ENCODE measurements at regions not wholly inside any gene's neighbourhood (a gene's known extent, or its start where the extent isn't known, plus 50 kb on each side); places are given as distances from the start of the nearest gene placed in this dataset.

- 61% methylated on average over 2 of the region's 2 CpGs for WGBS
- no peaks in the 10 kb centered on the region for H3K36me3 ChIP-seq (ENCODE audit: control insufficient read depth in 4 of 4, insufficient read depth in 3 of 4, low read depth in 1 of 4, low read length in 3 of 4)
- no peak for DNase-seq (ENCODE audit: low spot score)
These were observed 458.3 kb downstream of the ETNK1 start for GRCh38 chr12:23083267-23083666.

GRCh38 chr12:23084236-23084995 is 459.4 kb downstream of the ETNK1 start:
- Histone ChIP-seq H3K27ac (ENCODE audit: low read depth in 1 of 2, low read length in 2 of 2) (no peak overlapping the region), H3K9me3 (ENCODE audit: control insufficient read depth in 4 of 4, low read length in 3 of 4) (no peaks in the 10 kb centered on the region), H3K4me1 (ENCODE audit: control insufficient read depth in 4 of 4, insufficient read depth in 4 of 4, low read length in 3 of 4) (no peaks in the 10 kb centered on the region), H3K4me3 (ENCODE audit: low read depth in 1 of 3, low read length in 3 of 3) (no peak overlapping the region), H3K36me3 (ENCODE audit: control insufficient read depth in 4 of 4, insufficient read depth in 3 of 4, low read depth in 1 of 4, low read length in 3 of 4) (no peaks in the 10 kb centered on the region), H3K9ac (ENCODE audit: low read depth in 1 of 2, low read length in 2 of 2) (no peak overlapping the region), H3K27me3 (ENCODE audit: control insufficient read depth in 4 of 4, insufficient read depth in 4 of 4, low read length in 3 of 4) (no peaks in the 10 kb centered on the region)
- TF ChIP-seq JUND (IDR thresholded peaks at IDR 0.05), result no peak
- no peak for DNase-seq (ENCODE audit: low spot score)
- WGBS, result 85% methylated on average over 5 of the region's 5 CpGs

More at GRCh38 chr12:23083267-23083666, 458.3 kb downstream of the ETNK1 start:
- TF ChIP-seq NR2F2 (IDR thresholded peaks at IDR 0.05) (no peak), RAD21 (IDR thresholded peaks at IDR 0.05) (no peak), ATF3 (IDR thresholded peaks at IDR 0.05) (no peak), SP1 (IDR thresholded peaks at IDR 0.05) (no peak), FOXA2 (IDR thresholded peaks at IDR 0.05) (no peak), HNF4G (IDR thresholded peaks at IDR 0.05) (no peak), YY1 (IDR thresholded peaks at IDR 0.05) (no peak), EGR1 (IDR thresholded peaks at IDR 0.05; ENCODE audit: low read depth in 2 of 2) (no peak), MAX (IDR thresholded peaks at IDR 0.05) (no peak), FOXA1 (IDR thresholded peaks at IDR 0.05) (no peak), HNF4A (conservative IDR thresholded peaks at IDR 0.05) (no peak)
- H3K9ac ChIP-seq (ENCODE audit: low read depth in 1 of 2, low read length in 2 of 2), result no peak overlapping the region
- H3K9me3 ChIP-seq (ENCODE audit: control insufficient read depth in 4 of 4, low read length in 3 of 4), result no peaks in the 10 kb centered on the region
- H3K27ac ChIP-seq (ENCODE audit: low read depth in 1 of 2, low read length in 2 of 2), result no peak overlapping the region
- H3K4me1 ChIP-seq (ENCODE audit: control insufficient read depth in 4 of 4, insufficient read depth in 4 of 4, low read length in 3 of 4), result no peaks in the 10 kb centered on the region
- H3K27me3 ChIP-seq (ENCODE audit: control insufficient read depth in 4 of 4, insufficient read depth in 4 of 4, low read length in 3 of 4), result no peaks in the 10 kb centered on the region
- H3K4me3 ChIP-seq (ENCODE audit: low read depth in 1 of 3, low read length in 3 of 3), result no peak overlapping the region

- H3K9ac ChIP-seq (ENCODE audit: low read depth in 1 of 2, low read length in 2 of 2), result no peak overlapping the region
- H3K4me3 ChIP-seq (ENCODE audit: low read depth in 1 of 3, low read length in 3 of 3), result no peak overlapping the region
- H3K36me3 ChIP-seq (ENCODE audit: control insufficient read depth in 4 of 4, insufficient read depth in 3 of 4, low read depth in 1 of 4, low read length in 3 of 4), result no peaks in the 10 kb centered on the region
- no peaks in the 10 kb centered on the region for H3K9me3 ChIP-seq (ENCODE audit: control insufficient read depth in 4 of 4, low read length in 3 of 4)
- DNase-seq (ENCODE audit: low spot score), result no peak
- H3K4me1 ChIP-seq (ENCODE audit: control insufficient read depth in 4 of 4, insufficient read depth in 4 of 4, low read length in 3 of 4), result no peaks in the 10 kb centered on the region
- H3K27ac ChIP-seq (ENCODE audit: low read depth in 1 of 2, low read length in 2 of 2), result no peak overlapping the region
- 78% methylated on average over 1 of the region's 1 CpG for WGBS
- H3K27me3 ChIP-seq (ENCODE audit: control insufficient read depth in 4 of 4, insufficient read depth in 4 of 4, low read length in 3 of 4), result no peaks in the 10 kb centered on the region
- TF ChIP-seq FOXA1 (IDR thresholded peaks at IDR 0.05) (no peak), JUND (IDR thresholded peaks at IDR 0.05) (no peak), RXRA (IDR thresholded peaks at IDR 0.05) (no peak), CTCF (IDR thresholded peaks at IDR 0.05; ENCODE audit: low read depth, low read length, missing input control) (no peak), MAX (IDR thresholded peaks at IDR 0.05) (no peak), EGR1 (IDR thresholded peaks at IDR 0.05; ENCODE audit: low read depth in 2 of 2) (no peak), RAD21 (IDR thresholded peaks at IDR 0.05) (no peak), HNF4G (IDR thresholded peaks at IDR 0.05) (no peak), REST (IDR thresholded peaks at IDR 0.05) (no peak), HNF4A (conservative IDR thresholded peaks at IDR 0.05) (no peak), YY1 (IDR thresholded peaks at IDR 0.05) (no peak), SP1 (IDR thresholded peaks at IDR 0.05) (no peak), TAF1 (conservative IDR thresholded peaks at IDR 0.05) (no peak), ZBTB33 (IDR thresholded peaks at IDR 0.05) (no peak)
These were observed 463.6 kb downstream of the ETNK1 start for GRCh38 chr12:23088594-23088993.

Data from liver (tissue), 8 donors.